Endodermal cell (in vitro differentiated cells): ENCODE measurements at regions not wholly inside any gene's neighbourhood (a gene's known extent, or its start where the extent isn't known, plus 50 kb on each side); places are given as distances from the start of the nearest gene placed in this dataset.

Source experiments
- DNase-seq: peaks from one replicate; pipeline ENCODE4 v3.0.0-alpha.2; 2017
- H3K27ac ChIP-seq: 2 replicates; pipeline ENCODE4 v1.5.1; 2013; ENCODE audit warnings: mild to moderate bottlenecking, low read depth, low read length, moderate library complexity
- H3K27me3 ChIP-seq: 2 replicates; pipeline ENCODE4 v1.6.1; 2013; ENCODE audit warnings: mild to moderate bottlenecking, low read length, moderate library complexity; ENCODE audit not compliant: insufficient read depth, control insufficient read depth, poor library complexity, severe bottlenecking
- H3K36me3 ChIP-seq: 2 replicates; pipeline ENCODE4 v1.7.0; 2013; ENCODE audit warnings: mild to moderate bottlenecking, low read length, moderate library complexity; ENCODE audit not compliant: control insufficient read depth, insufficient read depth
- H3K4me1 ChIP-seq: one replicate; pipeline ENCODE4 v1.7.0; 2013; ENCODE audit warnings: low read length; ENCODE audit not compliant: control insufficient read depth, insufficient read depth
- H3K4me3 ChIP-seq: 2 replicates; pipeline ENCODE4 v1.5.1; 2013; ENCODE audit warnings: mild to moderate bottlenecking, low read length, moderate library complexity
- H3K9ac ChIP-seq: 2 replicates; pipeline ENCODE4 v1.6.1; 2013; ENCODE audit warnings: mild to moderate bottlenecking, low read length, moderate library complexity; ENCODE audit not compliant: poor library complexity, severe bottlenecking; ENCODE audit errors: extremely low read depth
- H3K9me3 ChIP-seq: 2 replicates; pipeline ENCODE4 v1.6.1; 2013; ENCODE audit warnings: mild to moderate bottlenecking, low read length, moderate library complexity; ENCODE audit not compliant: control insufficient read depth
- H3K27ac Mint-ChIP-seq: 2 replicates; pipeline ENCODE4 v1.8.0; 2020; ENCODE audit warnings: mixed read lengths
- H3K27me3 Mint-ChIP-seq: 2 replicates; pipeline ENCODE4 v1.8.0; 2021; ENCODE audit warnings: mild to moderate bottlenecking, mixed read lengths; ENCODE audit not compliant: insufficient read depth
- H3K36me3 Mint-ChIP-seq: 2 replicates; pipeline ENCODE4 v1.8.0; 2020; ENCODE audit warnings: low read depth, mixed read lengths
- H3K4me1 Mint-ChIP-seq: 2 replicates; pipeline ENCODE4 v1.8.0; 2020; ENCODE audit warnings: mixed read lengths
- H3K4me3 Mint-ChIP-seq: 2 replicates; pipeline ENCODE4 v1.8.0; 2020; ENCODE audit warnings: mild to moderate bottlenecking, moderate library complexity, mixed read lengths
- H3K9me3 Mint-ChIP-seq: 2 replicates; pipeline ENCODE4 v1.8.0; 2020; ENCODE audit warnings: mild to moderate bottlenecking, mixed read lengths
- CTCF ChIP-seq: fragments of 200-600 bp; sonication (generic); conservative IDR thresholded peaks from 2 replicates; pipeline ENCODE4 v1.5.0; 2021; ENCODE audit warnings: antibody characterized with exemption, mild to moderate bottlenecking
- WGBS, 2 experiments: methylation state at CpG; one replicate each; pipeline versions ENCODE4 v1.1.5 to v1.1.7; 2013; ENCODE audit warnings: missing lambda C conversion rate in 2 of 2, mixed read lengths in 1 of 2; ENCODE audit not compliant: insufficient coverage in 1 of 2, insufficient read length in 1 of 2; 5-methylcytosine and 5-hydroxymethylcytosine counted together

- H3K36me3 ChIP-seq, result no peaks in the 10 kb centered on the region
- Mint-ChIP-seq H3K36me3 (no peaks in the 10 kb centered on the region), H3K4me1 (peaks cover 15% of the 10 kb centered on the region), H3K4me3 (no peak overlapping the region), H3K27ac (no peak overlapping the region), H3K9me3 (no peaks in the 10 kb centered on the region), H3K27me3 (peaks cover 94% of the 10 kb centered on the region)
- no peak overlapping the region for H3K27ac ChIP-seq
- no peaks in the 10 kb centered on the region for H3K9me3 ChIP-seq
- no peak overlapping the region for H3K9ac ChIP-seq
- H3K27me3 ChIP-seq, result peaks cover 87% of the 10 kb centered on the region
- no peaks in the 10 kb centered on the region for H3K4me1 ChIP-seq
- TF ChIP-seq CTCF, result peak; percentile 95
- H3K4me3 ChIP-seq, result no peak overlapping the region
- 0% methylated on average over 1 of the region's 1 CpG for WGBS, 2 experiments
- DNase-seq, result peak; percentile 92
Observed at GRCh38 chr1:98051065-98051675, 130.3 kb upstream of the DPYD start.

- 13 to 43% methylated on average over 9 to 22 of the region's 24 CpGs for WGBS, 2 experiments
- Histone ChIP-seq H3K9me3 (no peaks in the 10 kb centered on the region), H3K4me3 (peak overlapping the region; percentile 72), H3K27ac (no peak overlapping the region), H3K27me3 (peaks cover 96% of the 10 kb centered on the region), H3K9ac (no peak overlapping the region), H3K4me1 (no peaks in the 10 kb centered on the region), H3K36me3 (no peaks in the 10 kb centered on the region)
- no peaks in the 10 kb centered on the region for H3K9me3 Mint-ChIP-seq
- peaks cover 20% of the 10 kb centered on the region for H3K4me1 Mint-ChIP-seq
- no peak for TF ChIP-seq CTCF
- no peak overlapping the region for H3K4me3 Mint-ChIP-seq
- peaks cover 94% of the 10 kb centered on the region for H3K27me3 Mint-ChIP-seq
- no peak overlapping the region for H3K27ac Mint-ChIP-seq
- H3K36me3 Mint-ChIP-seq, result no peaks in the 10 kb centered on the region
- DNase-seq, result peak; percentile 70
Observed at GRCh38 chr1:98049370-98050135, 128.7 kb upstream of the DPYD start.

GRCh38 chr1:98048751-98049325 is 128.0 kb upstream of the DPYD start:
- H3K9me3 Mint-ChIP-seq, result no peaks in the 10 kb centered on the region
- no peak for TF ChIP-seq CTCF
- H3K4me3 Mint-ChIP-seq, result no peak overlapping the region
- Histone ChIP-seq H3K27ac (no peak overlapping the region), H3K36me3 (no peaks in the 10 kb centered on the region), H3K9me3 (no peaks in the 10 kb centered on the region), H3K4me3 (peak overlapping the region; percentile 72), H3K9ac (no peak overlapping the region), H3K27me3 (peaks cover 99% of the 10 kb centered on the region), H3K4me1 (no peaks in the 10 kb centered on the region)
- H3K27me3 Mint-ChIP-seq, result peaks cover 97% of the 10 kb centered on the region
- peaks cover 21% of the 10 kb centered on the region for H3K4me1 Mint-ChIP-seq
- DNase-seq, result no peak
- WGBS, 2 experiments, result 2% methylated on average over 10 to 16 of the region's 16 CpGs
- H3K36me3 Mint-ChIP-seq, result no peaks in the 10 kb centered on the region
- no peak overlapping the region for H3K27ac Mint-ChIP-seq
